MM.1S (cell line): ENCODE measurements at regions not wholly inside any gene's neighbourhood (a gene's known extent, or its start where the extent isn't known, plus 50 kb on each side); places are given as distances from the start of the nearest gene placed in this dataset.

Experiments used
- DNase-seq: peaks from one replicate; pipeline ENCODE4 v3.0.0-alpha.2; 2015
- H2AFZ ChIP-seq: fragments of 300-600 bp; sonication (generic); 2 replicates; pipeline ENCODE4 v1.6.0; 2016; ENCODE audit warnings: antibody characterized with exemption, low read length
- H3F3A ChIP-seq: fragments of 300-600 bp; sonication (generic); 2 replicates; pipeline ENCODE4 v1.6.1; 2016; ENCODE audit warnings: mild to moderate bottlenecking, antibody characterized with exemption, low read length, moderate library complexity, mixed read lengths; ENCODE audit not compliant: insufficient read depth
- H3K27ac ChIP-seq: fragments of 300-600 bp; sonication (generic); 2 replicates; pipeline ENCODE4 v1.5.1; 2016; ENCODE audit warnings: mild to moderate bottlenecking, low read length
- H3K27me3 ChIP-seq: fragments of 300-600 bp; sonication (generic); replicated peaks from 2 replicates; pipeline ENCODE4 v1.6.0; 2016; ENCODE audit warnings: low read length; ENCODE audit not compliant: insufficient read depth
- H3K36me3 ChIP-seq: fragments of 300-600 bp; sonication (generic); replicated peaks from 2 replicates; pipeline ENCODE4 v1.6.1; 2016; ENCODE audit warnings: mild to moderate bottlenecking, low read length, mixed read lengths; ENCODE audit not compliant: insufficient read depth
- H3K4me1 ChIP-seq: fragments of 300-600 bp; sonication (generic); 2 replicates; pipeline ENCODE4 v1.6.1; 2016; ENCODE audit warnings: low read length, mixed read lengths
- H3K4me2 ChIP-seq: fragments of 300-600 bp; sonication (generic); 2 replicates; pipeline ENCODE4 v1.6.0; 2016; ENCODE audit warnings: low read depth, low read length
- H3K4me3 ChIP-seq: fragments of 300-600 bp; sonication (generic); 2 replicates; pipeline ENCODE4 v1.5.1; 2016; ENCODE audit warnings: low read length, mixed read lengths
- H3K79me2 ChIP-seq: fragments of 300-600 bp; sonication (generic); 2 replicates; pipeline ENCODE4 v1.6.1; 2016; ENCODE audit warnings: mixed run types, low read length, mixed read lengths
- H3K9ac ChIP-seq: fragments of 300-600 bp; sonication (generic); 2 replicates; pipeline ENCODE4 v1.6.1; 2016; ENCODE audit warnings: low read length, mixed read lengths
- H3K9me2 ChIP-seq: fragments of 300-600 bp; sonication (generic); replicated peaks from 2 replicates; pipeline ENCODE4 v1.6.1; 2016; ENCODE audit warnings: mild to moderate bottlenecking, low read length, mixed read lengths; ENCODE audit not compliant: insufficient read depth
- H3K9me3 ChIP-seq: fragments of 300-600 bp; sonication (generic); replicated peaks from 2 replicates; pipeline ENCODE4 v1.6.1; 2016; ENCODE audit warnings: mild to moderate bottlenecking, low read length, mixed read lengths; ENCODE audit not compliant: insufficient read depth
- H4K20me1 ChIP-seq: fragments of 300-600 bp; sonication (generic); 2 replicates; pipeline ENCODE4 v1.6.1; 2016; ENCODE audit warnings: mild to moderate bottlenecking, low read length, moderate library complexity, mixed read lengths; ENCODE audit not compliant: insufficient read depth
- CTCF ChIP-seq: fragments of 300-600 bp; sonication (generic); IDR thresholded peaks from 2 replicates; pipeline ENCODE4 v1.5.1; 2016; ENCODE audit warnings: antibody characterized with exemption, low read length, mixed read lengths
- EZH2 ChIP-seq: fragments of 300-600 bp; sonication (generic); optimal IDR thresholded peaks from 2 replicates; pipeline ENCODE3; 2017; ENCODE audit warnings: low read depth, mild to moderate bottlenecking, antibody characterized with exemption, low read length, mixed read lengths
- EZH2phosphoT487 ChIP-seq: fragments of 300-600 bp; sonication (generic); IDR thresholded peaks from 2 replicates; pipeline ENCODE4 v1.6.1; 2018; ENCODE audit warnings: antibody characterized with exemption, low read length

- Histone ChIP-seq H3K27me3 (no peaks in the 10 kb centered on the region), H3F3A (no peaks in the 10 kb centered on the region), H3K36me3 (no peaks in the 10 kb centered on the region), H4K20me1 (no peaks in the 10 kb centered on the region; the same call in 1 of the 2 replicates), H3K27ac (no peak overlapping the region), H2AFZ (no peak overlapping the region), H3K79me2 (no peaks in the 10 kb centered on the region), H3K9me3 (no peaks in the 10 kb centered on the region), H3K9ac (no peak overlapping the region), H3K4me2 (no peak overlapping the region), H3K9me2 (no peaks in the 10 kb centered on the region), H3K4me1 (no peaks in the 10 kb centered on the region), H3K4me3 (no peak overlapping the region)
- DNase-seq = no peak
- TF ChIP-seq EZH2phosphoT487 (no peak), EZH2 (no peak), CTCF (no peak)
These were observed 58.2 kb upstream of the SLC25A13 start for GRCh38 chr7:96380111-96380512.

- H3F3A ChIP-seq = no peaks in the 10 kb centered on the region
- H3K9ac ChIP-seq = no peak overlapping the region
- H3K9me3 ChIP-seq = no peaks in the 10 kb centered on the region
- no peak for DNase-seq
- no peaks in the 10 kb centered on the region for H3K79me2 ChIP-seq
- TF ChIP-seq EZH2 = no peak
- TF ChIP-seq CTCF = no peak
- TF ChIP-seq EZH2phosphoT487 = no peak
- no peak overlapping the region for H3K4me2 ChIP-seq
- no peaks in the 10 kb centered on the region; the same call in 1 of the 2 replicates for H4K20me1 ChIP-seq
- H3K36me3 ChIP-seq = no peaks in the 10 kb centered on the region
- H3K27ac ChIP-seq = no peak overlapping the region
- no peaks in the 10 kb centered on the region for H3K4me1 ChIP-seq
- no peaks in the 10 kb centered on the region for H3K9me2 ChIP-seq
- no peak overlapping the region for H3K4me3 ChIP-seq
- no peak overlapping the region for H2AFZ ChIP-seq
- no peaks in the 10 kb centered on the region for H3K27me3 ChIP-seq
These were observed 55.5 kb upstream of the SLC25A13 start for GRCh38 chr7:96377399-96377798.
